GM12878 (cell line): ENCODE measurements at regions not wholly inside any gene's neighbourhood (a gene's known extent, or its start where the extent isn't known, plus 50 kb on each side); places are given as distances from the start of the nearest gene placed in this dataset.

ENCODE experiments used
- ATAC-seq: fragments of 200-7000 bp; cut with Tn5 transposase; 3 replicates; pipeline ENCODE4 v1.9.1; 2020; ENCODE audit warnings: mild to moderate bottlenecking, moderate library complexity
- BruUV-seq: library from RNA; stranded (reverse); fragments of 400-500 nt; replicated peaks from 2 replicates; lab custom pipeline; 2021; lab: Mats Ljungman, UMichigan
- CTCF ChIA-PET: fragments of 300-600 bp; sonication (Branson Sonifier 250); formaldehyde crosslinking; extraction: SDS; loops from one replicate; lab custom pipeline; 2021; ENCODE audit warnings: inconsistent platforms; lab: Yijun Ruan, JAX
- POLR2A ChIA-PET: fragments of 350-600 bp; formaldehyde crosslinking; extraction: SDS; loops from one replicate; lab custom pipeline; 2021; ENCODE audit warnings: inconsistent platforms; lab: Charles Lee
- RAD21 ChIA-PET: fragments of 300-600 bp; sonication (Branson Sonifier 250); formaldehyde crosslinking; loops from one replicate; lab custom pipeline; 2023; ENCODE audit warnings: antibody characterized with exemption; ENCODE audit not compliant: unreplicated experiment; lab: Charles Lee
- SMC1A ChIA-PET: fragments of 300-600 bp; sonication (Branson Sonifier 250); formaldehyde crosslinking; loops from one replicate; lab custom pipeline; 2023; ENCODE audit not compliant: unreplicated experiment, uncharacterized antibody; lab: Charles Lee
- DNase-seq: peaks from one replicate; pipeline ENCODE4 v3.0.0-alpha.2; 2011; ENCODE audit warnings: low read depth, low spot score
- FAIRE-seq: peaks from 3 replicates; lab custom pipeline; 2011; peaks lifted over from hg19 to GRCh38; lab: Jason Lieb, UNC
- H2AFZ ChIP-seq: 2 replicates; pipeline ENCODE4 v1.6.0; 2011; ENCODE audit warnings: low read depth, low read length, control low read depth; ENCODE audit not compliant: control insufficient read depth
- H3K27ac ChIP-seq: 2 replicates; pipeline ENCODE4 v1.5.1; 2011; ENCODE audit warnings: control low read depth; ENCODE audit not compliant: control insufficient read depth, insufficient read depth
- H3K27me3 ChIP-seq, 2 experiments: replicated peaks in 1 of 2; 2 replicates each; pipeline versions ENCODE4 v1.6.0 to v1.6.1; 2011; ENCODE audit warnings: low read length in 1 of 2; ENCODE audit not compliant: control insufficient read depth in 2 of 2, insufficient read depth in 2 of 2
- H3K36me3 ChIP-seq, 2 experiments: 2 replicates each; pipeline ENCODE4 v1.5.1; 2011; ENCODE audit warnings: low read length in 1 of 2; ENCODE audit not compliant: control insufficient read depth in 2 of 2, insufficient read depth in 2 of 2
- H3K4me1 ChIP-seq: 2 replicates; pipeline ENCODE4 v1.6.1; 2011; ENCODE audit warnings: mild to moderate bottlenecking, low read length, moderate library complexity, mixed read lengths; ENCODE audit not compliant: control insufficient read depth, insufficient read depth
- H3K4me2 ChIP-seq: 2 replicates; pipeline ENCODE4 v1.6.0; 2011; ENCODE audit warnings: control low read depth; ENCODE audit not compliant: control insufficient read depth, insufficient read depth
- H3K4me3 ChIP-seq: fragments of 200-600 bp; sonication (generic); 2 replicates; pipeline ENCODE4 v1.5.1; 2016
- H3K79me2 ChIP-seq: 2 replicates; pipeline ENCODE4 v1.6.0; 2011; ENCODE audit warnings: low read length; ENCODE audit not compliant: control insufficient read depth, insufficient read depth
- H3K9ac ChIP-seq: 2 replicates; pipeline ENCODE4 v1.8.0; 2011; ENCODE audit warnings: low read length, control low read depth, mixed read lengths; ENCODE audit not compliant: control insufficient read depth, insufficient read depth
- H3K9me3 ChIP-seq: replicated peaks from 3 replicates; pipeline ENCODE4 v1.5.1; 2011; ENCODE audit warnings: mild to moderate bottlenecking, low read length; ENCODE audit not compliant: control insufficient read depth, insufficient read depth
- H4K20me1 ChIP-seq: 2 replicates; pipeline ENCODE4 v1.6.0; 2011; ENCODE audit not compliant: control insufficient read depth, insufficient read depth
- BCL11A ChIP-seq: IDR thresholded peaks from 2 replicates; pipeline ENCODE4 v1.6.1; 2011; ENCODE audit warnings: low read depth, low read length
- BHLHE40 ChIP-seq, 2 experiments: fragments of 450-650 bp in 1 of 2; IDR thresholded peaks; 2 replicates each; pipeline ENCODE4 v1.6.1; 2011 to 2017; ENCODE audit warnings: low read depth in 2 of 2, borderline replicate concordance in 1 of 2, improper control_type of control experiment in 1 of 2, low read length in 1 of 2, mild to moderate bottlenecking in 1 of 2
- DPF2 ChIP-seq: fragments of 450-650 bp; IDR thresholded peaks from 2 replicates; pipeline ENCODE4 v1.6.1; 2017; ENCODE audit warnings: mild to moderate bottlenecking
- EED ChIP-seq: sonication (generic); IDR thresholded peaks from 2 replicates; pipeline ENCODE4 v1.6.1; 2016; ENCODE audit warnings: antibody characterized with exemption, low read depth
- EP300 ChIP-seq, 2 experiments: fragments of 150-350 bp in 1 of 2; IDR thresholded peaks; 2 replicates each; pipeline ENCODE4 v1.6.1; 2011 to 2012; ENCODE audit warnings: low read depth in 2 of 2, low read length in 2 of 2, borderline replicate concordance in 1 of 2, improper control_type of control experiment in 1 of 2, inconsistent platforms in 1 of 2; ENCODE audit not compliant: control insufficient read depth in 1 of 2
- IKZF2 ChIP-seq, 2 experiments: fragments of 450-650 bp; IDR thresholded peaks; 2 replicates each; pipeline ENCODE4 v1.6.1; 2017; ENCODE audit warnings: mild to moderate bottlenecking in 2 of 2, moderate library complexity in 2 of 2
- MLLT1 ChIP-seq: fragments of 450-650 bp; IDR thresholded peaks from 2 replicates; pipeline ENCODE4 v1.6.1; 2016; ENCODE audit warnings: mild to moderate bottlenecking
- MTA2 ChIP-seq: fragments of 450-650 bp; IDR thresholded peaks from 2 replicates; pipeline ENCODE4 v1.6.1; 2016; ENCODE audit warnings: low read depth, mild to moderate bottlenecking, moderate library complexity
- PAX5 ChIP-seq: IDR thresholded peaks from 2 replicates; pipeline ENCODE4 v1.6.1; 2011; ENCODE audit warnings: low read depth, low read length, borderline replicate concordance
- PML ChIP-seq: IDR thresholded peaks from 2 replicates; pipeline ENCODE4 v1.6.1; 2012; ENCODE audit warnings: low read length, inconsistent platforms
- RCOR1 ChIP-seq: conservative IDR thresholded peaks from 2 replicates; pipeline ENCODE4 v1.6.1; 2012; ENCODE audit warnings: low read depth, low read length, improper control_type of control experiment
- RELB ChIP-seq: fragments of 450-650 bp; IDR thresholded peaks from 2 replicates; pipeline ENCODE4 v1.6.1; 2017; ENCODE audit warnings: low read depth, mild to moderate bottlenecking, moderate library complexity
- RFX5 ChIP-seq: IDR thresholded peaks from 2 replicates; pipeline ENCODE4 v1.6.1; 2011; ENCODE audit warnings: low read depth, low read length, improper control_type of control experiment
- RUNX3 ChIP-seq: IDR thresholded peaks from 2 replicates; pipeline ENCODE4 v1.6.1; 2012; ENCODE audit warnings: low read length, inconsistent platforms
- SIX5 ChIP-seq: IDR thresholded peaks from 2 replicates; pipeline ENCODE4 v1.6.1; 2011; ENCODE audit warnings: mild to moderate bottlenecking, low read depth, low read length, moderate library complexity; ENCODE audit not compliant: severe bottlenecking
- SPI1 ChIP-seq: IDR thresholded peaks from 2 replicates; pipeline ENCODE4 v1.6.1; 2011; ENCODE audit warnings: low read depth, mild to moderate bottlenecking, low read length, moderate library complexity, borderline replicate concordance; ENCODE audit not compliant: insufficient read depth
- STAT1 ChIP-seq: fragments of 450-650 bp; conservative IDR thresholded peaks from 2 replicates; pipeline ENCODE4 v1.6.1; 2014; ENCODE audit warnings: antibody characterized with exemption, mild to moderate bottlenecking
- TCF3 ChIP-seq: IDR thresholded peaks from 2 replicates; pipeline ENCODE4 v1.6.1; 2012; ENCODE audit warnings: low read depth, mild to moderate bottlenecking, low read length, borderline replicate concordance; ENCODE audit not compliant: insufficient read depth
- ZBTB4 ChIP-seq: fragments of 450-650 bp; formaldehyde crosslinking; IDR thresholded peaks from 2 replicates; pipeline ENCODE4 v1.4.0; 2022; ENCODE audit warnings: mild to moderate bottlenecking, moderate library complexity
- WGBS: methylation state at CpG from one replicate; pipeline ENCODE4 v1.1.6; 2016; ENCODE audit warnings: low lambda C conversion rate; ENCODE audit not compliant: insufficient replicate concordance, insufficient coverage; ENCODE audit errors: missing lambda C conversion rate; 5-methylcytosine and 5-hydroxymethylcytosine counted together
- in situ Hi-C: fragments of 300-500 bp; cut with MboI; formaldehyde crosslinking; loops from 9 replicates; pipeline ENCODE4 v1.14.3; 2018; ENCODE audit warnings: mixed read lengths
- intact Hi-C: fragments of 100-400 bp; cut with micrococcal nuclease; formaldehyde crosslinking; loops from one replicate; pipeline ENCODE4 v1.14.2; 2022; ENCODE audit not compliant: unreplicated experiment

- Histone ChIP-seq H3K79me2 (no peaks in the 10 kb centered on the region), H3K4me2 (0 out of 2 replicates have a peak overlapping the region, but pooled peaks have one; percentile 17), H2AFZ (no peak overlapping the region), H3K27ac (no peak overlapping the region), H3K27me3 (no peaks in the 10 kb centered on the region), H3K4me3 (no peak overlapping the region), H3K9ac (no peak overlapping the region), H4K20me1 (no peaks in the 10 kb centered on the region), H3K4me1 (peaks cover 9% of the 10 kb centered on the region), H3K36me3 (no peaks in the 10 kb centered on the region), H3K9me3 (no peaks in the 10 kb centered on the region)
- in situ Hi-C loops, result no loop called here
- intact Hi-C loops, result no loop called here
- CTCF ChIA-PET, result interaction anchor here (1.0 to 1.7 kb wide), 3 partner anchors 21 to 86 kb away, joined by 3 read pairs; no protein-coding TSS in a partner anchor
- peak; percentile 85 for FAIRE-seq
- no TSS peak for BruUV-seq
- RAD21 ChIA-PET, result interaction anchor here (0.9 to 1.7 kb wide), 4 partner anchors 12 to 43 kb away, joined by 3 to 7 read pairs (median 4); no protein-coding TSS in a partner anchor
- POLR2A ChIA-PET, result interaction anchor here (1.1 kb wide), 1 partner anchor 18 kb away, joined by 3 read pairs; no protein-coding TSS in a partner anchor
- WGBS, result 13% methylated on average over 3 of the region's 3 CpGs
- SMC1A ChIA-PET, result interaction anchor here (0.8 to 1.6 kb wide), 7 partner anchors 11 to 59 kb away, joined by 3 to 7 read pairs (median 3); no protein-coding TSS in a partner anchor
- ATAC-seq, result peak; percentile 98
- peak; percentile 30 for DNase-seq
- no peak for TF ChIP-seq TCF3
- peak; percentile 54; the same call in 1 of the 2 replicates for TF ChIP-seq PAX5
- TF ChIP-seq MTA2, result peak; percentile 62; the same call in 1 of the 2 replicates
- TF ChIP-seq DPF2, result peak; percentile 62; the same call in 1 of the 2 replicates
- TF ChIP-seq BCL11A, result peak; percentile 45; the same call in 1 of the 2 replicates
- TF ChIP-seq RELB, result peak; percentile 76
- 0 out of 4 replicates have a peak, but pooled peaks of 1 of the 2 experiments have one; percentile 31 for TF ChIP-seq EP300 (IDR thresholded peaks at IDR 0.05; ENCODE audit: borderline replicate concordance in 1 of 2, control insufficient read depth in 1 of 2, low read depth in 2 of 2, low read length in 2 of 2)
- peak; percentile 83 for TF ChIP-seq SPI1
- no peak for TF ChIP-seq RFX5
- TF ChIP-seq PML, result no peak
- TF ChIP-seq EED, result peak; percentile 31; the same call in 1 of the 2 replicates
- TF ChIP-seq MLLT1, result peak; percentile 37; the same call in 1 of the 2 replicates
- no peak for TF ChIP-seq STAT1
- peak; percentile 86 to 88 for TF ChIP-seq IKZF2 (IDR thresholded peaks at IDR 0.05)
- no peak for TF ChIP-seq SIX5
- peak; percentile 87 for TF ChIP-seq RUNX3
- TF ChIP-seq ZBTB4 (CRISPR knock-in tag), result no peak
- peak in 1 of 2 experiments; percentile 38; a peak in 1 of 4 replicates for TF ChIP-seq BHLHE40 (IDR thresholded peaks at IDR 0.05; ENCODE audit: borderline replicate concordance in 1 of 2, low read depth in 2 of 2, low read length in 1 of 2)
- no peak for TF ChIP-seq RCOR1
Observed at GRCh38 chr12:85509857-85510256, 229.8 kb downstream of the ALX1 start.
